Kidney epithelial cell (primary cell): ENCODE measurements at regions not wholly inside any gene's neighbourhood (a gene's known extent, or its start where the extent isn't known, plus 50 kb on each side); places are given as distances from the start of the nearest gene placed in this dataset.

Experiments
- DNase-seq: peaks from one replicate; pipeline ENCODE4 v3.0.0-alpha.2; 2010; ENCODE audit warnings: low read depth
- H3K27me3 ChIP-seq: 2 replicates; pipeline ENCODE4 v1.6.0; 2011; ENCODE audit warnings: low read length; ENCODE audit not compliant: control insufficient read depth, insufficient read depth
- H3K36me3 ChIP-seq: 2 replicates; pipeline ENCODE4 v1.5.1; 2011; ENCODE audit warnings: low read length; ENCODE audit not compliant: control insufficient read depth, insufficient read depth
- H3K4me3 ChIP-seq: 2 replicates; pipeline ENCODE4 v1.5.1; 2011; ENCODE audit warnings: low read depth, mild to moderate bottlenecking, control low read depth, low read length
- CTCF ChIP-seq: IDR thresholded peaks from 2 replicates; pipeline ENCODE4 v1.5.1; 2011; ENCODE audit warnings: mild to moderate bottlenecking, moderate library complexity, low read length, control low read depth, inconsistent platforms; ENCODE audit not compliant: insufficient read depth, poor library complexity, severe bottlenecking

GRCh38 chr22:48318575-48319320, 1508.9 kb downstream of the BRD1 start:
- DNase-seq, result no peak
- Histone ChIP-seq H3K4me3 (no peak overlapping the region), H3K36me3 (no peaks in the 10 kb centered on the region), H3K27me3 (no peaks in the 10 kb centered on the region)
- no peak for TF ChIP-seq CTCF

GRCh38 chr22:48318173-48318572, 1509.5 kb downstream of the BRD1 start:
- H3K36me3 ChIP-seq, result no peaks in the 10 kb centered on the region
- DNase-seq, result no peak
- TF ChIP-seq CTCF, result no peak
- no peaks in the 10 kb centered on the region for H3K27me3 ChIP-seq
- H3K4me3 ChIP-seq, result no peak overlapping the region

GRCh38 chr22:48316257-48317250, 1511.1 kb downstream of the BRD1 start:
- TF ChIP-seq CTCF, result no peak
- Histone ChIP-seq H3K36me3 (no peaks in the 10 kb centered on the region), H3K4me3 (no peak overlapping the region), H3K27me3 (no peaks in the 10 kb centered on the region)
- DNase-seq, result no peak

GRCh38 chr22:48315439-48316256, 1512.0 kb downstream of the BRD1 start:
- TF ChIP-seq CTCF, result no peak
- Histone ChIP-seq H3K4me3 (no peak overlapping the region), H3K27me3 (no peaks in the 10 kb centered on the region), H3K36me3 (no peaks in the 10 kb centered on the region)
- no peak for DNase-seq

GRCh38 chr22:48314073-48314472, 1513.6 kb downstream of the BRD1 start:
- Histone ChIP-seq H3K27me3 (no peaks in the 10 kb centered on the region), H3K4me3 (no peak overlapping the region), H3K36me3 (no peaks in the 10 kb centered on the region)
- TF ChIP-seq CTCF, result no peak
- no peak for DNase-seq
